Vagina (tissue), 2 donors: ENCODE measurements at regions not wholly inside any gene's neighbourhood (a gene's known extent, or its start where the extent isn't known, plus 50 kb on each side); places are given as distances from the start of the nearest gene placed in this dataset.
"Not testable (repeated sequence)": the region's sequence is repeated elsewhere in the genome, so short reads cannot be mapped to it uniquely, and the experiment has no call there.

Experiments used
- DNase-seq, 2 donors: peaks; one replicate each; pipeline ENCODE4 v3.0.0-alpha.2; 2017; ENCODE audit errors: extremely low spot score in 2 of 2
- H3K27ac ChIP-seq: fragments of 200-600 bp; sonication (generic); one replicate; pipeline ENCODE4 v1.5.1; 2019
- H3K27me3 ChIP-seq: fragments of 200-600 bp; sonication (generic); one replicate; pipeline ENCODE4 v1.5.1; 2019
- H3K36me3 ChIP-seq, 2 donors: fragments of 200-600 bp; sonication (generic); one replicate each; pipeline ENCODE4 v1.5.1; 2017 to 2019
- H3K4me1 ChIP-seq: fragments of 200-600 bp; sonication (generic); one replicate; pipeline ENCODE4 v1.5.1; 2019
- H3K4me3 ChIP-seq, 2 donors: fragments of 200-600 bp; sonication (generic); 1 replicate in 1 of 2; 2 replicates in 1 of 2; pipeline ENCODE4 v1.5.1; 2016 to 2019
- H3K9me3 ChIP-seq: fragments of 200-600 bp; sonication (generic); one replicate; pipeline ENCODE4 v1.5.1; 2019
- POLR2A ChIP-seq, 2 donors: fragments of 450-650 bp; IDR thresholded peaks; one replicate each; pipeline ENCODE4 v1.6.1; 2017; ENCODE audit warnings: antibody characterized with exemption in 2 of 2, mild to moderate bottlenecking in 2 of 2, moderate library complexity in 2 of 2
- POLR2AphosphoS5 ChIP-seq, 2 donors: sonication (generic); formaldehyde crosslinking; IDR thresholded peaks; one replicate each; pipeline ENCODE4 v1.9.0; 2017; ENCODE audit warnings: antibody characterized with exemption in 2 of 2, mild to moderate bottlenecking in 2 of 2, low read depth in 1 of 2; ENCODE audit not compliant: insufficient read depth in 1 of 2
- intact Hi-C: fragments of 100-400 bp; cut with DNase I; formaldehyde crosslinking; loops from one replicate; pipeline ENCODE4 v1.15.1; 2023
- TF ChIP-seq, protein P1 (sequence below), 3 experiments: fragments of 450-650 bp in 2 of 3; fragments of 200-600 bp in 1 of 3; sonication (generic) in 1 of 3; IDR thresholded peaks; one replicate each; pipeline ENCODE4 v1.5.1; 2017 to 2019; ENCODE audit warnings: antibody characterized with exemption in 3 of 3, mild to moderate bottlenecking in 2 of 3, moderate library complexity in 2 of 3

DNA sequence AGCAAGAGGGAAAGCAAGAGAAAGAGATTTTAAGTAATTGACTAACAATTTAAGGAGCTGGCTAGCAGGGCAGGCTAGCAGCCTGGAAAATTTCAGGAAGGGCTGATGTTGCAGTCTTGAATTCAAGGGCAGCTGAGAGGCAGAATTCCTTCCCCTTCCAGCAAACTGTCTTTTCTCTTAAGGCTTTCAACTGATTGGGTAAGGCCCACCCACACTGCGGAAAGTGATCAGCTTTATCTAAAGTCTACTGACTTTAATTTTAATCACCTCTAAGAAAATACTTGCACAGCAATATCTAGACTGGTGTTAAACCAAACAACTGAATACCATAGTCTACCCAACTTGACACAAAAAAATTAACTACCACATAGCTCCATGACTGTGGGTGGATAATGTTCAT lies 303.9 kb downstream of the FZD1 start:
- no peaks in the 10 kb centered on the region for H3K27me3 ChIP-seq
- no peak for DNase-seq
- H3K27ac ChIP-seq, result no peak overlapping the region
- intact Hi-C loops, result no loop called here
- TF ChIP-seq, protein P1, sequence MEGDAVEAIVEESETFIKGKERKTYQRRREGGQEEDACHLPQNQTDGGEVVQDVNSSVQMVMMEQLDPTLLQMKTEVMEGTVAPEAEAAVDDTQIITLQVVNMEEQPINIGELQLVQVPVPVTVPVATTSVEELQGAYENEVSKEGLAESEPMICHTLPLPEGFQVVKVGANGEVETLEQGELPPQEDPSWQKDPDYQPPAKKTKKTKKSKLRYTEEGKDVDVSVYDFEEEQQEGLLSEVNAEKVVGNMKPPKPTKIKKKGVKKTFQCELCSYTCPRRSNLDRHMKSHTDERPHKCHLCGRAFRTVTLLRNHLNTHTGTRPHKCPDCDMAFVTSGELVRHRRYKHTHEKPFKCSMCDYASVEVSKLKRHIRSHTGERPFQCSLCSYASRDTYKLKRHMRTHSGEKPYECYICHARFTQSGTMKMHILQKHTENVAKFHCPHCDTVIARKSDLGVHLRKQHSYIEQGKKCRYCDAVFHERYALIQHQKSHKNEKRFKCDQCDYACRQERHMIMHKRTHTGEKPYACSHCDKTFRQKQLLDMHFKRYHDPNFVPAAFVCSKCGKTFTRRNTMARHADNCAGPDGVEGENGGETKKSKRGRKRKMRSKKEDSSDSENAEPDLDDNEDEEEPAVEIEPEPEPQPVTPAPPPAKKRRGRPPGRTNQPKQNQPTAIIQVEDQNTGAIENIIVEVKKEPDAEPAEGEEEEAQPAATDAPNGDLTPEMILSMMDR (IDR thresholded peaks at IDR 0.05), result no peak
- no peak for TF ChIP-seq POLR2AphosphoS5 (IDR thresholded peaks at IDR 0.05; ENCODE audit: insufficient read depth in 1 of 2, low read depth in 1 of 2)
- H3K4me1 ChIP-seq, result peaks cover 18% of the 10 kb centered on the region
- no peaks in the 10 kb centered on the region for H3K36me3 ChIP-seq
- H3K4me3 ChIP-seq, result no peak overlapping the region
- H3K9me3 ChIP-seq, result no peaks in the 10 kb centered on the region

GRCh38 chr7:91569728-91570457 lies 305.7 kb downstream of the FZD1 start:
- TF ChIP-seq POLR2AphosphoS5 (IDR thresholded peaks at IDR 0.05; ENCODE audit: insufficient read depth in 1 of 2, low read depth in 1 of 2) (peak in 1 of 2 donors; percentile 22), POLR2A (IDR thresholded peaks at IDR 0.05) (no peak)
- TF ChIP-seq, protein P1 (IDR thresholded peaks at IDR 0.05), result no peak
- no peaks in the 10 kb centered on the region for H3K27me3 ChIP-seq
- no peak for DNase-seq
- no peak overlapping the region for H3K27ac ChIP-seq
- H3K9me3 ChIP-seq, result no peaks in the 10 kb centered on the region
- H3K4me3 ChIP-seq, result no peak overlapping the region
- no peaks in the 10 kb centered on the region for H3K36me3 ChIP-seq
- peaks cover 18% of the 10 kb centered on the region for H3K4me1 ChIP-seq
- intact Hi-C loops, result no loop called here

DNA sequence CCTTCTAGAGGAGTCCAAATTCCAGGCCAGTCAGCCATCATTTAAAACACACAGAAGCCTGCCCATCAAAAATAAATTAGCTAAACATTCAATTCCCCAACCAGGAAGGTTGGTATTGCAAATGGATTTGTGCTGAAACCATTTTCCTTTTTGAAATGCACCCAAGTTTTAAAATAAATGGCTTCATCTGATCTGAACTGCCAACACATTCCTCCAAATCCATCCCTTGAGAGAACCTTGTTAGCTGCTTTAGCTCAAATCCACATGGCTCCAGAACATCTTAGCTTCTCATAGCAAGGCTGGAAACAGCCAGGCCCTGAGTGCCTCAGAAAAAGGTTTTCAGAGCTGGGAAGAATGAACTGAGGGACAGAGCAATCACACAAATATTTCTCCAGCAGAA lies 306.3 kb downstream of the FZD1 start:
- no peaks in the 10 kb centered on the region for H3K9me3 ChIP-seq
- no peak for DNase-seq
- H3K4me1 ChIP-seq, result peaks cover 18% of the 10 kb centered on the region
- no peaks in the 10 kb centered on the region for H3K36me3 ChIP-seq
- H3K4me3 ChIP-seq, result no peak overlapping the region
- TF ChIP-seq POLR2A (IDR thresholded peaks at IDR 0.05) (no peak), POLR2AphosphoS5 (IDR thresholded peaks at IDR 0.05; ENCODE audit: insufficient read depth in 1 of 2, low read depth in 1 of 2) (no peak)
- TF ChIP-seq, protein P1 (IDR thresholded peaks at IDR 0.05), result no peak
- intact Hi-C loops, result no loop called here
- H3K27me3 ChIP-seq, result no peaks in the 10 kb centered on the region
- H3K27ac ChIP-seq, result no peak overlapping the region

GRCh38 chr7:91571601-91572000 lies 307.4 kb downstream of the FZD1 start:
- Histone ChIP-seq H3K4me3 (no peak overlapping the region), H3K27me3 (no peaks in the 10 kb centered on the region), H3K9me3 (no peaks in the 10 kb centered on the region), H3K4me1 (peaks cover 18% of the 10 kb centered on the region), H3K36me3 (no peaks in the 10 kb centered on the region), H3K27ac (no peak overlapping the region)
- intact Hi-C loops, result no loop called here
- TF ChIP-seq POLR2AphosphoS5 (IDR thresholded peaks at IDR 0.05; ENCODE audit: insufficient read depth in 1 of 2, low read depth in 1 of 2), result no peak
- TF ChIP-seq, protein P1 (IDR thresholded peaks at IDR 0.05), result no peak
- no peak for TF ChIP-seq POLR2A (IDR thresholded peaks at IDR 0.05)
- DNase-seq, result no peak

DNA sequence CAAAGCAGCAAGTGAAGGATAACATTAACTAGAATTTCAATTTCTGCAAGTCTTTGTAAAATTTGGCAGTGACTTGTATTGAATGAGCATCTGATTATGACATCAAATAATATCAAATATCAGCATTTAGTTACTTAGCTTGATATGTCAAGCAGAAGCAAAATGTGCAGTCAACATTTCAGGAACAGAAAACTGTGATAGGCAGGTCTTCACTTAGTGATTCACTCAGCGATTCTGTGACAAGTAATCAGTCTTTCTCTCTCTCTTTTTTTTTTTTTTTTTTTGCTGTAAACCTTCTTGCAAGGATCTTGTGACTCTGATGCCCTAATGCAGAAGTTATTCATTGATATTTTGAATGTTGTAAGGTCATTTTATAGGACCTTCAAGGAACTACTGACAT lies 307.1 kb downstream of the MTERF1 start:
- DNase-seq, result no peak
- TF ChIP-seq POLR2A (IDR thresholded peaks at IDR 0.05) (no peak), POLR2AphosphoS5 (IDR thresholded peaks at IDR 0.05; ENCODE audit: insufficient read depth in 1 of 2, low read depth in 1 of 2) (no peak)
- TF ChIP-seq, protein P1 (IDR thresholded peaks at IDR 0.05), result no peak

GRCh38 chr7:91576459-91576858 lies 304.0 kb downstream of the MTERF1 start:
- H3K36me3 ChIP-seq, H3K4me3 ChIP-seq, H3K9me3 ChIP-seq, intact Hi-C loops, DNase-seq, H3K4me1 ChIP-seq, H3K27me3 ChIP-seq, H3K27ac ChIP-seq: not testable (repeated sequence)

More for the DNA sequence above, 307.1 kb downstream of the MTERF1 start:
- Histone ChIP-seq H3K4me3 (no peak overlapping the region), H3K4me1 (peaks cover 18% of the 10 kb centered on the region), H3K27ac (no peak overlapping the region), H3K9me3 (no peaks in the 10 kb centered on the region), H3K36me3 (no peaks in the 10 kb centered on the region), H3K27me3 (no peaks in the 10 kb centered on the region)
- intact Hi-C loops, result no loop called here
